HUES48 (cell line): ENCODE measurements at regions not wholly inside any gene's neighbourhood (a gene's known extent, or its start where the extent isn't known, plus 50 kb on each side); places are given as distances from the start of the nearest gene placed in this dataset.
"Not testable (repeated sequence)": the region's sequence is repeated elsewhere in the genome, so short reads cannot be mapped to it uniquely, and the experiment has no call there.

Experiments used
- H3K27ac ChIP-seq: one replicate; pipeline ENCODE4 v1.7.0; 2013; ENCODE audit warnings: low read depth, low read length, inconsistent platforms
- H3K27me3 ChIP-seq: 2 replicates; pipeline ENCODE4 v1.6.1; 2013; ENCODE audit warnings: mild to moderate bottlenecking, low read length; ENCODE audit not compliant: control insufficient read depth, insufficient read depth
- H3K36me3 ChIP-seq: 2 replicates; pipeline ENCODE4 v1.6.1; 2013; ENCODE audit warnings: low read length; ENCODE audit not compliant: control insufficient read depth, insufficient read depth
- H3K4me1 ChIP-seq: 2 replicates; pipeline ENCODE4 v1.6.1; 2013; ENCODE audit warnings: mild to moderate bottlenecking, low read length; ENCODE audit not compliant: control insufficient read depth, insufficient read depth
- H3K4me3 ChIP-seq: 2 replicates; pipeline ENCODE4 v1.5.1; 2013; ENCODE audit warnings: mild to moderate bottlenecking, low read depth, low read length
- H3K9ac ChIP-seq: 2 replicates; pipeline ENCODE4 v1.6.1; 2013; ENCODE audit warnings: mild to moderate bottlenecking, low read depth, low read length, moderate library complexity
- H3K9me3 ChIP-seq: 2 replicates; pipeline ENCODE4 v1.6.1; 2013; ENCODE audit warnings: low read length; ENCODE audit not compliant: control insufficient read depth, insufficient read depth

DNA sequence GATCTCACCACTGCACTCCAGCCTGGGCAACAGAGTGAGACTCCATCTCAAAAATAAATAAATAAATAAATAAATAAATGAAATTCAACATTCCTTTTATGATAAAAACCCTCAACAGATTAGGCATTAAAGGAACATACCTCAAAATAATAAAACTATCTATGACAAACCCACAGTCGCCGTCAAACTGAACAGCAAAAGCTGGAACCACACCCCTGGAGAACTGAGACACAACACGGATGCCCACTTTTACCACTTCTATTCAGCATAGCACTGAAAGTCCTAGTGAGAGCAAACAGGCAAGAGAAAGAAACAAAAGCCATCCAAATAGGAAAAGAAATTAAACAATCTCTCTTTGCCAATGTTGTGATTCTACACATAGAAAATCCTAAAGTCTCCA lies 499.9 kb upstream of the TPTE start:
- H3K4me1 ChIP-seq, H3K27me3 ChIP-seq, H3K9ac ChIP-seq, H3K27ac ChIP-seq, H3K4me3 ChIP-seq, H3K36me3 ChIP-seq: not testable (repeated sequence)
- H3K9me3 ChIP-seq: peaks cover 74% of the 10 kb centered on the region

DNA sequence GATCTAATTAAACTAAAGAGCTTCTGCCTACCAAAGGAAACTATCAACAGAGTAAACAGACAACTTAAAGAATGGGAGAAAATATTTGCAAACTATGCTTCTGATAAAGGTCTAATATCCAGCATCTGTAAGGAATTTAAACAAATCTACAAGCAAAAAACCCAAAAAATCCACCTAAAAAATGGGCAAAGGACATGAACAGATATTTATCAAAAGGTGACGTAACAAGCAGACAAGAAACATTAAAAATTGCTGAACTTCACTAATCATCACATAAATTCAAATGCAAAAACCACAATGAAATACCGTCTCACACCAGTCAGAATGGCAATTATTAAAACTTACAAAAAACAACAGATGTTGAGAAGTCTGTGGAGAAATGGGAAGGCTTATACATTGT lies 498.6 kb upstream of the TPTE start:
- not testable (repeated sequence) for H3K9ac ChIP-seq, H3K4me1 ChIP-seq, H3K36me3 ChIP-seq, H3K27me3 ChIP-seq, H3K4me3 ChIP-seq, H3K27ac ChIP-seq
- H3K9me3 ChIP-seq: peaks cover 74% of the 10 kb centered on the region
